ENCODE measurements at regions not wholly inside any gene's neighbourhood (a gene's known extent, or its start where the extent isn't known, plus 50 kb on each side); places are given as distances from the start of the nearest gene placed in this dataset.

GRCh38 chr6:145254649-145255401, 480.5 kb downstream of the EPM2A start:
- DNase-seq (ENCODE audit: low read depth in 2 of 2, low spot score in 1 of 2), result no peak

GRCh38 chr6:145257704-145258103, 477.6 kb downstream of the EPM2A start:
- no peak for DNase-seq (ENCODE audit: low read depth in 2 of 2, low spot score in 1 of 2)

- no peak for DNase-seq (ENCODE audit: low read depth in 2 of 2, low spot score in 1 of 2)
These were observed 477.2 kb downstream of the EPM2A start for GRCh38 chr6:145258122-145258521.

- DNase-seq (ENCODE audit: low read depth in 2 of 2, low spot score in 1 of 2), result no peak
These were observed 474.7 kb downstream of the EPM2A start for GRCh38 chr6:145260484-145261175.

GRCh38 chr6:145261758-145262157, 473.6 kb downstream of the EPM2A start:
- DNase-seq (ENCODE audit: low read depth in 2 of 2, low spot score in 1 of 2), result no peak

GRCh38 chr6:145262771-145263170, 472.5 kb downstream of the EPM2A start:
- DNase-seq (ENCODE audit: low read depth in 2 of 2, low spot score in 1 of 2), result no peak

- DNase-seq (ENCODE audit: low read depth in 2 of 2, low spot score in 1 of 2), result no peak
These were observed 471.5 kb downstream of the EPM2A start for GRCh38 chr6:145263778-145264211.

- DNase-seq (ENCODE audit: low read depth in 2 of 2, low spot score in 1 of 2), result no peak
These were observed 468.8 kb downstream of the EPM2A start for GRCh38 chr6:145266432-145267075.

GRCh38 chr6:145267076-145267867, 468.0 kb downstream of the EPM2A start:
- DNase-seq (ENCODE audit: low read depth in 2 of 2, low spot score in 1 of 2), result no peak

GRCh38 chr6:145270464-145270863, 464.9 kb downstream of the EPM2A start:
- DNase-seq (ENCODE audit: low read depth in 2 of 2, low spot score in 1 of 2), result no peak

- DNase-seq (ENCODE audit: low read depth in 2 of 2, low spot score in 1 of 2), result no peak
These were observed 464.3 kb downstream of the EPM2A start for GRCh38 chr6:145271040-145271439.

- no peak for DNase-seq (ENCODE audit: low read depth in 2 of 2, low spot score in 1 of 2)
These were observed 463.7 kb downstream of the EPM2A start for GRCh38 chr6:145271577-145271976.

- no peak for DNase-seq (ENCODE audit: low read depth in 2 of 2, low spot score in 1 of 2)
These were observed 463.1 kb downstream of the EPM2A start for GRCh38 chr6:145272246-145272645.

GRCh38 chr6:145273136-145273535, 462.2 kb downstream of the EPM2A start:
- DNase-seq (ENCODE audit: low read depth in 2 of 2, low spot score in 1 of 2), result no peak

GRCh38 chr6:145274083-145274482, 461.2 kb downstream of the EPM2A start:
- no peak for DNase-seq (ENCODE audit: low read depth in 2 of 2, low spot score in 1 of 2)

- DNase-seq (ENCODE audit: low read depth in 2 of 2, low spot score in 1 of 2), result no peak
These were observed 460.3 kb downstream of the EPM2A start for GRCh38 chr6:145275019-145275418.

GRCh38 chr6:145275787-145276186, 459.5 kb downstream of the EPM2A start:
- DNase-seq (ENCODE audit: low read depth in 2 of 2, low spot score in 1 of 2), result no peak

- no peak for DNase-seq (ENCODE audit: low read depth in 2 of 2, low spot score in 1 of 2)
These were observed 458.6 kb downstream of the EPM2A start for GRCh38 chr6:145276756-145277155.

- DNase-seq (ENCODE audit: low read depth in 2 of 2, low spot score in 1 of 2), result no peak
These were observed 457.8 kb downstream of the EPM2A start for GRCh38 chr6:145277358-145278086.

GRCh38 chr6:145278163-145278807, 457.0 kb downstream of the EPM2A start:
- no peak for DNase-seq (ENCODE audit: low read depth in 2 of 2, low spot score in 1 of 2)

Measured in stimulated activated CD8-positive, alpha-beta memory T cell treated with anti-CD3 and anti-CD28 coated beads, Interleukin-4, amount 100 ng/mL, for 4 hours (primary cell).